ENCODE measurements at regions not wholly inside any gene's neighbourhood (a gene's known extent, or its start where the extent isn't known, plus 50 kb on each side); places are given as distances from the start of the nearest gene placed in this dataset.
A peak's percentile ranks its signal among the peaks of the same experiment; 100 is the strongest.

GRCh38 chr12:67419810-67420209, 150.7 kb downstream of the CAND1 start:
- no peak overlapping the region for H3K4me3 ChIP-seq
- no peak for DNase-seq
- H3K27me3 ChIP-seq = no peaks in the 10 kb centered on the region
- no peaks in the 10 kb centered on the region for H3K9me3 ChIP-seq
- no peaks in the 10 kb centered on the region for H3K36me3 ChIP-seq

DNA sequence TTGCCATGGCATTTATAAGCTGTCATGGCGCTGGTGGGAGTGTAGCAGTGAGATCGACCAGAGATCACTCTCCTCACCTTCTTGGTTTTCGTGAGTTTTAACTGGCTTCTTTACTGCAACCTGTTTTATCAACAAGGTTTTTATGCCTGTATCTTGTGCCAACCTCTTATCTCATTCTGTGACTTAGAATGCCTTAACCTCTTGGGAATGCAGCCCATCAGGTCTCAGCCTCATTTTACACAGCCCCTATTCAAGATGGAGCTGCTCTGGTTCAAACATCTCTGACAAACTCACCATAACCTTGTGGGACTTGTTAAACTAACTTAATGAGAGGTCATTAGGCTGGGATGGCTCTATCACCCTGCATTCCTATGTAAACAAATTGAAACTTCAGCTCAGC, 151.3 kb downstream of the CAND1 start:
- no peaks in the 10 kb centered on the region for H3K9me3 ChIP-seq
- H3K4me3 ChIP-seq = no peak overlapping the region
- no peaks in the 10 kb centered on the region for H3K27me3 ChIP-seq
- no peak for DNase-seq
- no peaks in the 10 kb centered on the region for H3K36me3 ChIP-seq

DNA sequence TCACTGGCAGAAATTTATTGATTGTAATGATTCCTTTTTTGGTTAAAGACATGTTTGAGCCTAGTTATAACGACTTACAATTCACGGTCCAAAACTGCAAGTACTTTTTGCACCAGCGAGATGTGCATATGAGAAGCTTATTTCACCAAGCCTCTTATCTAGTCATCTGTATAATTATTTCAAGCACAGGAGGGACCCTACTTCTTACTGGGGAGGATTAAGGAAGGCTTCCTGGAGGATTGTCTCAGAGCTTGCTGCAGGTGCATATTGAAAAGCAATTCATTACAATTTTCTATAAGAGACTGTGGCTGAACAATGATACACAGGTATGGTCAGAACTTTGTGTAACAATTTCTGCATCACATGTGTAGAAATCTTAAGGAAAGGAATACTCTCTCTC, 152.9 kb downstream of the CAND1 start:
- Histone ChIP-seq H3K9me3 (no peaks in the 10 kb centered on the region), H3K4me3 (no peak overlapping the region), H3K27me3 (no peaks in the 10 kb centered on the region), H3K36me3 (no peaks in the 10 kb centered on the region)
- DNase-seq = no peak

- DNase-seq = no peak
- Histone ChIP-seq H3K27me3 (no peaks in the 10 kb centered on the region), H3K36me3 (no peaks in the 10 kb centered on the region), H3K4me3 (no peak overlapping the region), H3K9me3 (no peaks in the 10 kb centered on the region)
These were observed 155.6 kb downstream of the CAND1 start for GRCh38 chr12:67424784-67425183.

DNA sequence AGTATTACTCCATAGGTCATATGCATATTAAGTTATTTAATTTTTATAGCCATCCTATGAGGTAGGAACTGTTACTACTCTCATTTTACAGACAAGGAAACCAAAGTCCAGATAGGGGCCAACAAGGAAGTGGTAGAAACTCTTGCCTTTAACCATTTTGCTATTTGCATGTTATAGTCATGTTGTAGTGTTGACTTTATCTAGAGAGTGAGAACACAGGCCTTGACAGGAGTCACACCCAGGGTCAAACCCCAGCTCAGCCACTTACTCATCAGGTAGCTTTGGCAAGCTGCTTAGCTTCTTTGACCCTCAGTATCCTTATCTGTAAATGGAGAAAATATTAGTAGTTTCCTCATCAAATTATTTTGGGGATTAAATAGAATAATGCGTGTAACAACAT, 156.2 kb downstream of the CAND1 start:
- DNase-seq = no peak
- Histone ChIP-seq H3K36me3 (no peaks in the 10 kb centered on the region), H3K9me3 (no peaks in the 10 kb centered on the region), H3K4me3 (no peak overlapping the region), H3K27me3 (no peaks in the 10 kb centered on the region)

- H3K27me3 ChIP-seq = no peaks in the 10 kb centered on the region
- H3K4me3 ChIP-seq = no peak overlapping the region
- H3K36me3 ChIP-seq = no peaks in the 10 kb centered on the region
- no peaks in the 10 kb centered on the region for H3K9me3 ChIP-seq
- DNase-seq = no peak
These were observed 156.9 kb downstream of the CAND1 start for GRCh38 chr12:67426067-67426466.

DNA sequence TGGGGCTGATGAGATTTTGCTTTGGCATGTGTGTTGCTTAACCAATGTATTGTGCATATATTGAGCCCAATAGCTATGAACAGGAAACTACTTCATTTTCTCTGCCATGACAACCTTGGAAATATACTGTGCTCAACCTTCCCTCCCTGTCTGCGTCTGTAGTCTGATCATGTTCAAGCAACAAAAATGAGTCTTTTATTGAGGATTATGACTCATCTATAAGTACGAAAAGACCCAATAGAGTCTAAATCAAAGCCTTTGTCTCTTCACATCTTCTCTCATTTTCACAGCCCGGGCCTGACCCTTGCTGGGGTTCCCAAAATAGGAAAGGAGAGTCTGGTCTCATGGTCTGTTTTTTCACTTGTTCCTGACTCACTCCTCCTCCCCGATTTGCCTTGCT, 158.2 kb downstream of the CAND1 start:
- Histone ChIP-seq H3K36me3 (no peaks in the 10 kb centered on the region), H3K9me3 (no peaks in the 10 kb centered on the region), H3K27me3 (no peaks in the 10 kb centered on the region), H3K4me3 (no peak overlapping the region)
- DNase-seq = no peak

DNA sequence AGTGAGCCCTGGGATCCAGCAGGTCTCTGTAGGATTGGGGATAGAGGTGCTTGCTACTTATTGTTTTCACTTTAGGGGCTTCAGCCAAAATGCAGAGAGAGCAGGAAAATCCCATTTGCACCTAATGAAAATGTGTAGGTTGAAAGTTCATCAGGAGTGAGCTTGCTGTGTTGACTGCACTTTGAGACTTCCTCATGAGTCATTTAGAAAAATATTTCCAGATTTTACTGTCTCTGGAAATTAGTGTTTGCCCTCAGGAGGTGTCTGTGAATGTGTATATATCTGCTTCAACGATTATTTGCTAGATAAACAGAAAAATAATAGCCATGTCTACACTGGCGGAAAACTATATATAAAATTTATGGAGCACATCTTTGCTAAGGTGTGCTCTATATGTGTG, 159.3 kb downstream of the CAND1 start:
- Histone ChIP-seq H3K36me3 (no peaks in the 10 kb centered on the region), H3K27me3 (no peaks in the 10 kb centered on the region), H3K9me3 (no peaks in the 10 kb centered on the region), H3K4me3 (no peak overlapping the region)
- DNase-seq = no peak

DNA sequence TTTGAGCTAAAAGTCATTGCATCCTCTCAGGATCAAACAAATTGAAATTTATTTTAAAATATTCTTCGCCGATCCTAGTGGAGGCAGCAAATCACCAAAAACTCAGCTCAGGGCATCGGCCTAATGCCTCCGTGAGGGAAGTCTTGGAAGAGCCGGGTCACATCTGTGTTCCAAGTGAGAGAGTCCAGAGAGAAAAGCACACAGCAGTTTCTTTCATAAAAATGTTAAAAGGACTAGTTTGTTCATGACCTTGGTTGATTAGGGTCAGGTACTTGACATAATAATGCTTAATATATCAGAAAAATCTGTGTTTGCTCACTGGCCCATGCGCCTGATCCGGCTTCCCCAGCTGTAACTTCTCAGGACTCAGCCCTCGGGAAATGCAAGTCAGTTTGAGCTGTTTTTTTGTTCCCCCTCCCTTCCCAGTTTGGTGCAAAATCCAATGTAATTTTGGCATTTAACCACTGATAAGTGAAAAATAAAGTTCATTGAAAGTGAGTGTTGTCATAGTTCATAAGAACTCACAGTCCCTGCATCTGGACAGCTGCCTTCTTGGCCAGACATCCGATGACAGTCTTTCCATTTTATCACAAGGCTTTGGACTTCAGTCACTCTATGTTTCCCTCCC, 161.7 kb downstream of the CAND1 start:
- Histone ChIP-seq H3K27me3 (no peaks in the 10 kb centered on the region), H3K4me3 (no peak overlapping the region), H3K36me3 (no peaks in the 10 kb centered on the region), H3K9me3 (no peaks in the 10 kb centered on the region)
- no peak for DNase-seq

DNA sequence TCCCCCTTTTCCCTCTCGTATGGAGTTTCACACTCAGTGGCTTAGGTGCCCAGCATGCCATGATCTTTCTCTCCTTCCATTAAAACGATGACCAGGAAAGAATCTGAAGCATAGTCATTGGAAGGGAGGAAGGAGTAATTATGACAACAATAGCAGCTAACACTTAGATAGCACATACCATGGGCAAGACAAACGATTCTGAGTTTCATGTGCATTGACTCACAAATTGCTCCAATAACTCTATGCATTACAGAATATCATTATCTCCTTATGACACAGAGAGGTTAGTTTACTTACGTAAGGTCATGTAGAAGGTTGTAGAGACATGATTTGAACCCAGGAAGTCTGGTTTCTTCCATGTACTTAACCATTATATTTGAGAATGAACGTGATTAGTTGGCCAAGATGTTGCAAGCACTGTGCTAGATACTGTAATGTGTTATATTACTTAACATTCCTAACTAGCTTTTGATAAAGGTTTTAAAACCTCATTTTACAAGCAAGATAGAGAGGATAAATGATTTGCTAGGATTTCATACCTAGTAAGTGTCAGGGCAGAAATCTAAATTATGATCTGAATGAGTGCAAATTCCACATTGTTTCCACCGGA, 162.4 kb downstream of the CAND1 start:
- Histone ChIP-seq H3K36me3 (no peaks in the 10 kb centered on the region), H3K27me3 (no peaks in the 10 kb centered on the region), H3K4me3 (no peak overlapping the region), H3K9me3 (no peaks in the 10 kb centered on the region)
- no peak for DNase-seq

GRCh38 chr12:67433385-67434175, 164.4 kb downstream of the CAND1 start:
- H3K4me3 ChIP-seq = no peak overlapping the region
- H3K36me3 ChIP-seq = no peaks in the 10 kb centered on the region
- no peak for DNase-seq
- no peaks in the 10 kb centered on the region for H3K9me3 ChIP-seq
- H3K27me3 ChIP-seq = no peaks in the 10 kb centered on the region

GRCh38 chr12:67434671-67435370, 165.7 kb downstream of the CAND1 start:
- Histone ChIP-seq H3K4me3 (no peak overlapping the region), H3K27me3 (no peaks in the 10 kb centered on the region)
- peak; percentile 75 for DNase-seq

DNA sequence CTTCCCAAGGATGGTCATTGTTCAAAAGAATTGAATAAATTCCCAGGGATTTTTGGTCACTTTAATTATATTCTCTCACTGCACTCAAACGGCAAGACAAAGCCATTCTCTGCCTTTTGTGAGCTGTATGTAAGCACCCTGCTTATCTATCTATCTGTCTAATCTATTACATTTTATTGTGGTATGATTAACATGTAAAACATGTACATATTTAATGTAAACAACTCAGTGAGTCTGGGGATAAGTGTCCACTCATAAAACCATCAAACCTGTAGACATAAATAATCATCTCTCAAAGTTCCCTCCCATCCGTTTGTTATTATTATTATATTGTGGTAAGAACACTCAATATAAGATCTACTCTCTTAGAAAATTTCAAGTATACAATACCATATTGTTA, 167.1 kb downstream of the CAND1 start:
- no peak for DNase-seq
- Histone ChIP-seq H3K27me3 (no peaks in the 10 kb centered on the region), H3K36me3 (no peaks in the 10 kb centered on the region), H3K9me3 (no peaks in the 10 kb centered on the region), H3K4me3 (no peak overlapping the region)

More at GRCh38 chr12:67434671-67435370, 165.7 kb downstream of the CAND1 start:
- Histone ChIP-seq H3K36me3 (no peaks in the 10 kb centered on the region), H3K9me3 (no peaks in the 10 kb centered on the region)

- Histone ChIP-seq H3K36me3 (no peaks in the 10 kb centered on the region), H3K9me3 (no peaks in the 10 kb centered on the region), H3K27me3 (no peaks in the 10 kb centered on the region), H3K4me3 (no peak overlapping the region)
- no peak for DNase-seq
These were observed 167.9 kb downstream of the CAND1 start for GRCh38 chr12:67437011-67437410.

- DNase-seq = no peak
- no peaks in the 10 kb centered on the region for H3K9me3 ChIP-seq
- no peaks in the 10 kb centered on the region for H3K27me3 ChIP-seq
- no peak overlapping the region for H3K4me3 ChIP-seq
- H3K36me3 ChIP-seq = no peaks in the 10 kb centered on the region
These were observed 170.5 kb downstream of the CAND1 start for GRCh38 chr12:67439611-67440010.

DNA sequence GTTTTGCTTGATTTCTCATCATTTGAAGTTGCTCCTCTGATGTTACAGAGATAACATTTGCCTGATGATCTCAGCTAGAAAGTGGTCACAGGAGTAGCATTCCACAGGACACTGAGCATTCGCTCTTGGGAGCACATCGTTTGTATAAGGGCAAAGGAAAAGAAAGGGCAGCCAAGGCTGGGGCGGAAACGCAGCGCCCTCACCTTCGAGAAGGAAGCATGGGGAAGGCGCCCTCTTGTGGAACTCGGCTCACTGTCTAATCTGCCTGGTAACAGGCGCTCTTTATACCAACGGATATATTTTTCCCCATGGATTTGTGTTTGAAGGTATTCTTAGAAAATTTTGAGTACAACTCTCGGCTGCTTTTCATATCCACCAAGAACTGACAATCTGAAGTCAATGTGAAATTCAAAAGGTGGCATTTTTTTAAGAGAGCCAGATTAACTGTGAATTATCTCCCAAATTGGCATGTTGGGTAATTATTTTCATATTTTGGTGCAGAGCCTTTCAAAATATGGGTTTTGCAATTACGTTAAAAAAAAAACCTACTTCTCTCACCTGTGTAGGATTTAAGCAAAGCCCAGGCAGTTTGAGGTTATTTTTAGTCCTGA, 172.7 kb downstream of the CAND1 start:
- no peak overlapping the region for H3K4me3 ChIP-seq
- no peaks in the 10 kb centered on the region for H3K36me3 ChIP-seq
- peak; percentile 69 for DNase-seq
- no peaks in the 10 kb centered on the region for H3K27me3 ChIP-seq
- no peaks in the 10 kb centered on the region for H3K9me3 ChIP-seq

- Histone ChIP-seq H3K27me3 (no peaks in the 10 kb centered on the region), H3K36me3 (no peaks in the 10 kb centered on the region), H3K9me3 (no peaks in the 10 kb centered on the region), H3K4me3 (no peak overlapping the region)
- DNase-seq = no peak
These were observed 173.2 kb downstream of the CAND1 start for GRCh38 chr12:67442347-67442841.
